K562 (cell line): ENCODE measurements at regions not wholly inside any gene's neighbourhood (a gene's known extent, or its start where the extent isn't known, plus 50 kb on each side); places are given as distances from the start of the nearest gene placed in this dataset.

ENCODE experiments used
- ATAC-seq: fragments of 200-7000 bp; cut with Tn5 transposase; 3 replicates; pipeline ENCODE4 v1.9.1; 2020; ENCODE audit warnings: moderate library complexity
- BruUV-seq: library from RNA; stranded (reverse); fragments of 400-500 nt; replicated peaks from 2 replicates; lab custom pipeline; 2021; lab: Mats Ljungman, UMichigan
- CTCF ChIA-PET: fragments of 300-600 bp; formaldehyde crosslinking; extraction: SDS; loops from one replicate; lab custom pipeline; 2021; ENCODE audit warnings: low intra/inter-chr PET ratio; lab: Yijun Ruan, JAX
- POLR2A ChIA-PET: fragments of 300-600, 350-650 bp; sonication (Branson Sonifier 250); formaldehyde crosslinking; extraction: SDS; loops from one replicate; lab custom pipeline; 2021; ENCODE audit warnings: antibody characterized with exemption, inconsistent platforms; lab: Yijun Ruan, JAX
- DNase-seq, 4 experiments: peaks; one replicate each; pipeline versions ENCODE4 v3.0.0 to v3.0.0-alpha.2; 2011 to 2018; ENCODE audit warnings: low spot score in 3 of 4, mixed read lengths in 3 of 4; ENCODE audit errors: extremely low read depth in 1 of 4
- FAIRE-seq: peaks from 2 replicates; lab custom pipeline; 2011; peaks lifted over from hg19 to GRCh38; lab: Jason Lieb, UNC
- H2AFZ ChIP-seq: 2 replicates; pipeline ENCODE4 v1.6.0; 2011; ENCODE audit warnings: low read depth, low read length, control low read depth, inconsistent platforms
- H3K27ac ChIP-seq: fragments of 200-600 bp; 3 replicates; pipeline ENCODE4 v1.8.0; 2011; ENCODE audit warnings: low read depth, mild to moderate bottlenecking, control low read depth, inconsistent platforms, low read length, moderate library complexity, mixed read lengths; ENCODE audit errors: extremely low read depth
- H3K27me3 ChIP-seq, 2 experiments: fragments of 300-600 bp in 1 of 2; 2 replicates in 1 of 2; 3 replicates in 1 of 2; pipeline versions ENCODE4 v1.6.0 to v1.8.0; 2011; ENCODE audit warnings: inconsistent platforms in 2 of 2, low read length in 2 of 2, mild to moderate bottlenecking in 1 of 2, mixed read lengths in 1 of 2, moderate library complexity in 1 of 2; ENCODE audit not compliant: control insufficient read depth in 2 of 2, insufficient read depth in 2 of 2
- H3K36me3 ChIP-seq: fragments of 300-600 bp; 3 replicates; pipeline ENCODE4 v1.8.0; 2011; ENCODE audit warnings: mild to moderate bottlenecking, low read length, inconsistent platforms; ENCODE audit not compliant: control insufficient read depth, insufficient read depth
- H3K4me1 ChIP-seq, 2 experiments: fragments of 200-600 bp in 1 of 2; replicated peaks in 1 of 2; 2 replicates in 1 of 2; 3 replicates in 1 of 2; pipeline versions ENCODE4 v1.5.1 to v1.8.0; 2011; ENCODE audit warnings: inconsistent platforms in 2 of 2, low read length in 2 of 2, mild to moderate bottlenecking in 1 of 2, mixed read lengths in 1 of 2, moderate library complexity in 1 of 2; ENCODE audit not compliant: control insufficient read depth in 2 of 2, insufficient read depth in 2 of 2
- H3K4me2 ChIP-seq: 2 replicates; pipeline ENCODE4 v1.6.1; 2011; ENCODE audit warnings: low read length, control low read depth, inconsistent platforms, mixed read lengths; ENCODE audit not compliant: insufficient read depth
- H3K4me3 ChIP-seq: fragments of 200-600 bp; sonication (generic), shearing (Covaris generic); 2 replicates; pipeline ENCODE4 v1.5.1; 2016; ENCODE audit warnings: control low read depth, inconsistent platforms
- H3K79me2 ChIP-seq: fragments of 200-600 bp; 3 replicates; pipeline ENCODE4 v1.8.0; 2011; ENCODE audit warnings: low read length, inconsistent platforms; ENCODE audit not compliant: control insufficient read depth, insufficient read depth
- H3K9ac ChIP-seq, 2 experiments: 2 replicates each; pipeline versions ENCODE4 v1.6.0 to v1.6.1; 2011; ENCODE audit warnings: low read depth in 2 of 2, low read length in 2 of 2, control low read depth in 1 of 2, inconsistent platforms in 1 of 2, mild to moderate bottlenecking in 1 of 2, mixed read lengths in 1 of 2; ENCODE audit not compliant: insufficient read depth in 1 of 2
- H3K9me1 ChIP-seq: one replicate; pipeline ENCODE4 v1.6.0; 2011; ENCODE audit warnings: inconsistent platforms, mild to moderate bottlenecking, low read length, moderate library complexity; ENCODE audit not compliant: control insufficient read depth, insufficient read depth
- H3K9me3 ChIP-seq: replicated peaks from 2 replicates; pipeline ENCODE4 v1.5.1; 2011; ENCODE audit warnings: low read depth, low read length, inconsistent platforms; ENCODE audit not compliant: control insufficient read depth, insufficient read depth
- H4K20me1 ChIP-seq: replicated peaks from 2 replicates; pipeline ENCODE4 v1.6.1; 2011; ENCODE audit warnings: low read length, inconsistent platforms, mixed read lengths; ENCODE audit not compliant: control insufficient read depth, insufficient read depth
- ARID3B ChIP-seq: fragments of 250-450 bp; sonication (Bioruptor Pico); IDR thresholded peaks from 2 replicates; pipeline ENCODE4 v1.4.0; 2020; ENCODE audit warnings: borderline replicate concordance
- E2F3 ChIP-seq: fragments of 250-450 bp; sonication (Bioruptor Pico); IDR thresholded peaks from 2 replicates; pipeline ENCODE4 v1.4.0; 2020; ENCODE audit warnings: mild to moderate bottlenecking
- GATA2 ChIP-seq: sonication (generic); formaldehyde crosslinking; IDR thresholded peaks from 2 replicates; pipeline ENCODE4 v1.4.0; 2020; ENCODE audit warnings: mild to moderate bottlenecking, missing genetic modification reagents
- GTF2F1 ChIP-seq: IDR thresholded peaks from 2 replicates; pipeline ENCODE4 v1.6.1; 2011; ENCODE audit warnings: low read depth, low read length, improper control_type of control experiment
- PATZ1 ChIP-seq: fragments of 250-450 bp; sonication (Bioruptor Pico); IDR thresholded peaks from 2 replicates; pipeline ENCODE4 v1.5.0; 2020; ENCODE audit warnings: mild to moderate bottlenecking, borderline replicate concordance
- POLR2A ChIP-seq: fragments of 450-650 bp; conservative IDR thresholded peaks from 2 replicates; pipeline ENCODE4 v1.6.1; 2016
- RFX7 ChIP-seq: fragments of 250-450 bp; sonication (Bioruptor Pico); IDR thresholded peaks from 2 replicates; pipeline ENCODE4 v1.5.1; 2021; ENCODE audit warnings: mild to moderate bottlenecking
- TEAD1 ChIP-seq, 2 experiments: fragments of 450-650 bp in 1 of 2; sonication (generic) in 1 of 2; formaldehyde crosslinking; IDR thresholded peaks; 2 replicates each; pipeline versions ENCODE4 v1.4.0 to v1.8.0; 2020 to 2022; ENCODE audit warnings: mild to moderate bottlenecking in 2 of 2, missing genetic modification reagents in 1 of 2
- ZBTB34 ChIP-seq: fragments of 250-450 bp; sonication (Bioruptor Pico); IDR thresholded peaks from 2 replicates; pipeline ENCODE4 v1.8.0; 2021; ENCODE audit warnings: mild to moderate bottlenecking, moderate library complexity
- ZNF280B ChIP-seq: fragments of 250-450 bp; sonication (Bioruptor Pico); IDR thresholded peaks from 2 replicates; pipeline ENCODE4 v1.5.1; 2021; ENCODE audit warnings: mild to moderate bottlenecking
- WGBS: fragments of 100-300 bp; shearing (Covaris generic); methylation state at CpG from one replicate; pipeline ENCODE4 v1.1.6; 2016; ENCODE audit warnings: low coverage, mixed read lengths; ENCODE audit not compliant: insufficient coverage; ENCODE audit errors: missing lambda C conversion rate; 5-methylcytosine and 5-hydroxymethylcytosine counted together
- in situ Hi-C: fragments of 300-500 bp; cut with MboI; formaldehyde crosslinking; loops from 4 replicates; pipeline ENCODE4 v1.15.0; 2018; ENCODE audit warnings: inconsistent platforms, mixed read lengths
- intact Hi-C: fragments of 100-400 bp; cut with micrococcal nuclease; formaldehyde crosslinking; loops from 2 replicates; pipeline ENCODE4 v1.14.2; 2022

GRCh38 chr4:180099957-180100356 is 2143.2 kb upstream of the TENM3 start:
- no peaks in the 10 kb centered on the region for H3K36me3 ChIP-seq
- H3K27ac ChIP-seq, result no peak overlapping the region
- POLR2A ChIA-PET, result no interaction called here
- no peak overlapping the region for H2AFZ ChIP-seq
- no TSS peak for BruUV-seq
- H4K20me1 ChIP-seq, result no peaks in the 10 kb centered on the region
- H3K27me3 ChIP-seq, result no peaks in the 10 kb centered on the region
- no peaks in the 10 kb centered on the region for H3K79me2 ChIP-seq
- H3K9ac ChIP-seq, result no peak overlapping the region
- FAIRE-seq (no peak), DNase-seq (no peak), ATAC-seq (no peak)
- no peaks in the 10 kb centered on the region for H3K4me1 ChIP-seq
- H3K4me3 ChIP-seq, result no peak overlapping the region
- H3K9me1 ChIP-seq, result no peaks in the 10 kb centered on the region
- intact Hi-C loops (no loop called here), in situ Hi-C loops (no loop called here)
- H3K9me3 ChIP-seq, result no peaks in the 10 kb centered on the region
- no peak overlapping the region for H3K4me2 ChIP-seq
- WGBS, result 0% methylated on average over 5 of the region's 5 CpGs
- CTCF ChIA-PET, result no interaction called here
- TF ChIP-seq ZNF280B (CRISPR knock-in tag) (no peak), ARID3B (CRISPR knock-in tag) (no peak), PATZ1 (no peak), TEAD1 (CRISPR knock-in tag; IDR thresholded peaks at IDR 0.05) (no peak), GTF2F1 (no peak), ZBTB34 (CRISPR knock-in tag) (no peak), POLR2A (no peak), RFX7 (CRISPR knock-in tag) (no peak), GATA2 (CRISPR knock-in tag) (no peak), E2F3 (CRISPR knock-in tag) (no peak)
